IMR-90 (cell line): ENCODE measurements at regions not wholly inside any gene's neighbourhood (a gene's known extent, or its start where the extent isn't known, plus 50 kb on each side); places are given as distances from the start of the nearest gene placed in this dataset.

ENCODE experiments used
- ATAC-seq: fragments of 200-7000 bp; cut with Tn5 transposase; 2 replicates; pipeline ENCODE4 v1.9.1; 2020; ENCODE audit warnings: low read depth, mild to moderate bottlenecking, moderate library complexity
- BruUV-seq: library from RNA; stranded (reverse); fragments of 400-500 nt; replicated peaks from 2 replicates; lab custom pipeline; 2021; lab: Mats Ljungman, UMichigan
- CTCF ChIA-PET: fragments of 300-600 bp; formaldehyde crosslinking; extraction: SDS; loops from one replicate; lab custom pipeline; 2021; ENCODE audit warnings: antibody characterized with exemption; lab: Yijun Ruan, JAX
- POLR2A ChIA-PET: fragments of 300-600 bp; sonication (Branson Sonifier 250); formaldehyde crosslinking; loops from one replicate; lab custom pipeline; 2022; ENCODE audit warnings: antibody characterized with exemption; ENCODE audit not compliant: unreplicated experiment; lab: Charles Lee
- DNase-seq: peaks from one replicate; pipeline ENCODE4 v3.0.0; 2013
- H2AFZ ChIP-seq: replicated peaks from 2 replicates; pipeline ENCODE3; 2013; ENCODE audit warnings: low read length, mild to moderate bottlenecking; ENCODE audit not compliant: poor library complexity
- H2AK5ac ChIP-seq: 2 replicates; pipeline ENCODE4 v1.6.1; 2013; ENCODE audit warnings: low read depth, low read length, inconsistent platforms
- H2AK9ac ChIP-seq: replicated peaks from 2 replicates; pipeline ENCODE3; 2013; ENCODE audit warnings: mild to moderate bottlenecking, low read depth, low read length, moderate library complexity; ENCODE audit not compliant: poor library complexity
- H2BK120ac ChIP-seq: 2 replicates; pipeline ENCODE4 v1.6.1; 2013; ENCODE audit warnings: low read depth, low read length, inconsistent platforms
- H2BK15ac ChIP-seq: 3 replicates; pipeline ENCODE4 v1.6.1; 2013; ENCODE audit warnings: low read depth, low read length, inconsistent platforms
- H2BK20ac ChIP-seq: 2 replicates; pipeline ENCODE4 v1.6.1; 2013; ENCODE audit warnings: low read depth, mild to moderate bottlenecking, inconsistent platforms, low read length, moderate library complexity
- H2BK5ac ChIP-seq: 2 replicates; pipeline ENCODE4 v1.6.1; 2013; ENCODE audit warnings: mild to moderate bottlenecking, low read depth, low read length, inconsistent platforms; ENCODE audit not compliant: poor library complexity, severe bottlenecking
- H3K14ac ChIP-seq: replicated peaks from 2 replicates; pipeline ENCODE4 v1.6.1; 2013; ENCODE audit warnings: low read depth, low read length, inconsistent platforms
- H3K18ac ChIP-seq: 2 replicates; pipeline ENCODE4 v1.6.1; 2013; ENCODE audit warnings: low read depth, low read length, control low read depth
- H3K23ac ChIP-seq: 2 replicates; pipeline ENCODE4 v1.6.1; 2013; ENCODE audit warnings: low read depth, low read length, inconsistent platforms
- H3K27ac ChIP-seq: 2 replicates; pipeline ENCODE4 v1.5.1; 2013; ENCODE audit warnings: mild to moderate bottlenecking, control low read depth, low read length; ENCODE audit not compliant: insufficient read depth
- H3K27me3 ChIP-seq: 2 replicates; pipeline ENCODE4 v1.6.1; 2013; ENCODE audit warnings: low read length; ENCODE audit not compliant: control insufficient read depth, insufficient read depth
- H3K36me3 ChIP-seq: 2 replicates; pipeline ENCODE4 v1.6.1; 2013; ENCODE audit warnings: low read length, mixed read lengths; ENCODE audit not compliant: control insufficient read depth, insufficient read depth
- H3K4ac ChIP-seq: 2 replicates; pipeline ENCODE4 v1.6.1; 2013; ENCODE audit warnings: low read depth, low read length, inconsistent platforms
- H3K4me1 ChIP-seq: 2 replicates; pipeline ENCODE4 v1.6.1; 2013; ENCODE audit warnings: low read length, mixed read lengths; ENCODE audit not compliant: control insufficient read depth, insufficient read depth
- H3K4me2 ChIP-seq: 2 replicates; pipeline ENCODE4 v1.6.1; 2013; ENCODE audit warnings: low read depth, mild to moderate bottlenecking, control low read depth, low read length, moderate library complexity
- H3K4me3 ChIP-seq: 2 replicates; pipeline ENCODE4 v1.5.1; 2013; ENCODE audit warnings: low read depth, mild to moderate bottlenecking, control low read depth, low read length, moderate library complexity; ENCODE audit not compliant: insufficient read depth
- H3K56ac ChIP-seq: 2 replicates; pipeline ENCODE4 v1.6.1; 2013; ENCODE audit warnings: low read length, inconsistent platforms; ENCODE audit not compliant: insufficient read depth; ENCODE audit errors: extremely low read depth
- H3K79me1 ChIP-seq, 2 experiments: 2 replicates each; pipeline ENCODE4 v1.6.1; 2013; ENCODE audit warnings: low read length in 2 of 2, inconsistent platforms in 1 of 2, low read depth in 1 of 2
- H3K9ac ChIP-seq: 2 replicates; pipeline ENCODE4 v1.6.1; 2013; ENCODE audit warnings: low read depth, low read length, control low read depth
- H3K9me1 ChIP-seq: 2 replicates; pipeline ENCODE4 v1.6.1; 2013; ENCODE audit warnings: low read length, inconsistent platforms; ENCODE audit not compliant: insufficient read depth
- H3K9me3 ChIP-seq: 2 replicates; pipeline ENCODE4 v1.6.1; 2013; ENCODE audit warnings: low read length; ENCODE audit not compliant: control insufficient read depth, insufficient read depth
- H4K20me1 ChIP-seq: 2 replicates; pipeline ENCODE4 v1.6.1; 2013; ENCODE audit warnings: low read length, inconsistent platforms; ENCODE audit not compliant: insufficient read depth
- H4K5ac ChIP-seq: 2 replicates; pipeline ENCODE4 v1.6.1; 2013; ENCODE audit warnings: mild to moderate bottlenecking, low read depth, low read length, control low read depth
- H4K8ac ChIP-seq, 2 experiments: 2 replicates each; pipeline ENCODE4 v1.6.1; 2013; ENCODE audit warnings: low read depth in 2 of 2, low read length in 2 of 2, control low read depth in 1 of 2, inconsistent platforms in 1 of 2
- H4K91ac ChIP-seq: 2 replicates; pipeline ENCODE4 v1.6.1; 2013; ENCODE audit warnings: low read depth, low read length, inconsistent platforms; ENCODE audit not compliant: insufficient read depth
- BHLHE40 ChIP-seq: fragments of 150-350 bp; IDR thresholded peaks from 2 replicates; pipeline ENCODE4 v1.6.1; 2016; ENCODE audit warnings: mild to moderate bottlenecking, low read depth, low read length
- CEBPB ChIP-seq: IDR thresholded peaks from 2 replicates; pipeline ENCODE4 v1.6.1; 2012; ENCODE audit warnings: low read depth, low read length, improper control_type of control experiment
- CHD1 ChIP-seq: IDR thresholded peaks from 2 replicates; pipeline ENCODE4 v1.6.1; 2012; ENCODE audit warnings: low read depth, low read length, improper control_type of control experiment
- CTCF ChIP-seq: conservative IDR thresholded peaks from 2 replicates; pipeline ENCODE4 v1.5.1; 2012; ENCODE audit warnings: mild to moderate bottlenecking, low read depth, low read length, improper control_type of control experiment
- FOS ChIP-seq: fragments of 150-350 bp; IDR thresholded peaks from 2 replicates; pipeline ENCODE4 v1.6.1; 2016; ENCODE audit warnings: low read depth, low read length
- MAFK ChIP-seq: IDR thresholded peaks from 2 replicates; pipeline ENCODE4 v1.6.1; 2012; ENCODE audit warnings: low read depth, low read length, improper control_type of control experiment
- MXI1 ChIP-seq: IDR thresholded peaks from 2 replicates; pipeline ENCODE4 v1.6.1; 2012; ENCODE audit warnings: low read depth, mild to moderate bottlenecking, low read length, moderate library complexity, borderline replicate concordance
- POLR2A ChIP-seq: IDR thresholded peaks from 2 replicates; pipeline ENCODE4 v1.6.1; 2012; ENCODE audit warnings: mild to moderate bottlenecking, low read depth, low read length
- RAD21 ChIP-seq: IDR thresholded peaks from 2 replicates; pipeline ENCODE4 v1.6.1; 2012; ENCODE audit warnings: low read length, improper control_type of control experiment
- RCOR1 ChIP-seq: IDR thresholded peaks from 2 replicates; pipeline ENCODE4 v1.6.1; 2012; ENCODE audit warnings: mild to moderate bottlenecking, low read length, improper control_type of control experiment; ENCODE audit not compliant: insufficient replicate concordance
- RFX5 ChIP-seq: IDR thresholded peaks from 2 replicates; pipeline ENCODE4 v1.8.0; 2012; ENCODE audit warnings: low read depth, mild to moderate bottlenecking, low read length, moderate library complexity
- SMC3 ChIP-seq: fragments of 150-350 bp; IDR thresholded peaks from 2 replicates; pipeline ENCODE4 v1.6.1; 2016; ENCODE audit warnings: low read depth, mild to moderate bottlenecking, antibody characterized with exemption, low read length, moderate library complexity
- USF2 ChIP-seq: fragments of 150-350 bp; IDR thresholded peaks from 2 replicates; pipeline ENCODE4 v1.6.1; 2017; ENCODE audit warnings: mild to moderate bottlenecking, antibody characterized with exemption, low read length, low read depth
- WGBS, 2 experiments: methylation state at CpG; one replicate each; pipeline versions ENCODE4 v1.1.5 to v1.1.7; 2013; ENCODE audit warnings: missing lambda C conversion rate in 2 of 2; ENCODE audit not compliant: insufficient read length in 1 of 2; ENCODE audit errors: extremely low coverage in 2 of 2; 5-methylcytosine and 5-hydroxymethylcytosine counted together
- dilution Hi-C: fragments of 300-500 bp; cut with HindIII; formaldehyde crosslinking; loops from one replicate; pipeline ENCODE4 v1.14.3; 2018; ENCODE audit warnings: low sequenced_read_pairs; ENCODE audit not compliant: unreplicated experiment
- in situ Hi-C: fragments of 300-500 bp; cut with MboI; formaldehyde crosslinking; loops from 3 replicates; pipeline ENCODE4 v1.14.3; 2019; ENCODE audit warnings: low sequenced_read_pairs, inconsistent platforms, mixed read lengths
- intact Hi-C: fragments of 100-400 bp; cut with micrococcal nuclease; formaldehyde crosslinking; loops from 2 replicates; pipeline ENCODE4 v1.10.0; 2022

GRCh38 chr1:5009376-5010065, 355.1 kb downstream of the AJAP1 start:
- H4K5ac ChIP-seq, result no peak overlapping the region
- ChIA-PET POLR2A (no interaction called here), CTCF (no interaction called here)
- no peaks in the 10 kb centered on the region for H3K79me1 ChIP-seq
- H3K23ac ChIP-seq, result no peak overlapping the region
- H3K14ac ChIP-seq, result no peak overlapping the region
- in situ Hi-C loops (no loop called here), dilution Hi-C loops (no loop called here), intact Hi-C loops (no loop called here)
- no peak overlapping the region for H2AK9ac ChIP-seq
- no TSS peak for BruUV-seq
- H3K9me1 ChIP-seq, result no peaks in the 10 kb centered on the region
- H3K4me3 ChIP-seq, result no peak overlapping the region
- H2AFZ ChIP-seq, result no peak overlapping the region
- no peak overlapping the region for H3K18ac ChIP-seq
- H4K91ac ChIP-seq, result no peak overlapping the region
- H3K4ac ChIP-seq, result no peak overlapping the region
- H4K8ac ChIP-seq, result no peak overlapping the region
- H3K4me2 ChIP-seq, result no peak overlapping the region
- no peak overlapping the region for H2BK20ac ChIP-seq
- H3K27me3 ChIP-seq, result no peaks in the 10 kb centered on the region
- no peak overlapping the region for H2BK120ac ChIP-seq
- no peaks in the 10 kb centered on the region for H3K4me1 ChIP-seq
- no CpG with 5 or more reads among the region's 7 CpGs for WGBS, 2 experiments
- no peaks in the 10 kb centered on the region for H4K20me1 ChIP-seq
- ATAC-seq (no peak), DNase-seq (no peak)
- H2AK5ac ChIP-seq, result no peak overlapping the region
- no peak overlapping the region for H2BK5ac ChIP-seq
- no peaks in the 10 kb centered on the region for H3K36me3 ChIP-seq
- H3K9ac ChIP-seq, result no peak overlapping the region
- no peak overlapping the region for H2BK15ac ChIP-seq
- peaks cover 51% of the 10 kb centered on the region for H3K9me3 ChIP-seq
- no peak overlapping the region for H3K56ac ChIP-seq
- H3K27ac ChIP-seq, result no peak overlapping the region
- no peak for TF ChIP-seq FOS
- no peak for TF ChIP-seq RAD21
- no peak for TF ChIP-seq USF2
- TF ChIP-seq SMC3, result no peak
- TF ChIP-seq POLR2A, result no peak
- TF ChIP-seq MAFK, result no peak
- TF ChIP-seq MXI1, result no peak
- no peak for TF ChIP-seq CEBPB
- TF ChIP-seq CHD1, result no peak
- no peak for TF ChIP-seq RCOR1
- no peak for TF ChIP-seq BHLHE40
- no peak for TF ChIP-seq CTCF
- no peak for TF ChIP-seq RFX5
